ENCODE measurements at regions not wholly inside any gene's neighbourhood (a gene's known extent, or its start where the extent isn't known, plus 50 kb on each side); places are given as distances from the start of the nearest gene placed in this dataset.
A peak's percentile ranks its signal among the peaks of the same experiment; 100 is the strongest.

DNA sequence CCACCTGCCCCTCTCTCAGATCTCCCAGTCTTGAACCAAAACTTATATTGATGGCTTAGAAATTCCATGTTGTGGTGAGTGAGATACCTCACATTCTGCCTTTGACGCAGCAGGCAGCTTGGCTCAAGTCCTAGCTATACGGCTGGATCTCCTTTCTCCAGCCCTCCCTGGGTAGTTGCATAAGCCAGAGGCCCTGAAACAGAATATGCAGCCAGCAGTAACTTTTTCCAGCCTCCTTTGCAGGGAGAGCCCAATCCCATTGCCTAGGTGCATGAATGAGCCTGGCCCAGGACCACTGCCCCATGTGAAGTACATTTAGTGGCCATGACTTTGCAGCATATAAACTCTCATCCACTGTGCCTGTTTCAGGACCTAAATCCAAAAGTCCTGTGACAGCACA lies 202.2 kb upstream of the CDYL start:
- Histone ChIP-seq H3K9ac (ENCODE audit: low read length in 2 of 2) (no peak overlapping the region), H3K4me3 (ENCODE audit: low read length in 2 of 2) (no peak overlapping the region), H3K27me3 (ENCODE audit: control insufficient read depth in 1 of 2, insufficient read depth in 2 of 2, low read length in 2 of 2) (no peaks in the 10 kb centered on the region), H3K4me1 (ENCODE audit: control insufficient read depth, insufficient read depth, low read length) (peaks cover 5% of the 10 kb centered on the region), H3K27ac (ENCODE audit: low read length) (no peak overlapping the region), H3K36me3 (ENCODE audit: control insufficient read depth in 2 of 2, insufficient read depth in 2 of 2, low read length in 2 of 2) (no peaks in the 10 kb centered on the region), H3K9me3 (ENCODE audit: control insufficient read depth in 2 of 2, low read length in 2 of 2) (peaks cover 0 to 5% of the 10 kb centered on the region in 2 donors)

DNA sequence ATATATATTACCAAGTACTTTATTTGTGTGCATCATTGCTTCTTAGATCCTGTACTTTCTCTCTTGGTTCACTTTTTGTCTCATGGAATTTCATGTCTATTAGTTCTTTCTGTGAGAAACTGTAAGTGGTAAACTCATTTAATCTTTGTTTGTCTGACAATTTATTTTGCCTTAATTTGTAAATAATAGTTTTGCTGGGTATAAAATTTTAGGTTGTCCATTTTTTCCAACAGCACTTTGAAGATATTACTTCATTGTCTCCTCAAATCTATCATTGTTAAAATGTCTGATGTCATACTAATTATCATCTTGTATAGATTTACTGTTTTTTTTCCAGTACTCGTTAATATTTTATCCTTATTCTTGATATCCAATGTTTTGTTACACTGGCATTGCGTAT lies 205.2 kb upstream of the CDYL start:
- no peak overlapping the region for H3K9ac ChIP-seq (ENCODE audit: low read length in 2 of 2)
- no peak overlapping the region for H3K4me3 ChIP-seq (ENCODE audit: low read length in 2 of 2)
- H3K36me3 ChIP-seq (ENCODE audit: control insufficient read depth in 2 of 2, insufficient read depth in 2 of 2, low read length in 2 of 2), result no peaks in the 10 kb centered on the region
- no peaks in the 10 kb centered on the region for H3K27me3 ChIP-seq (ENCODE audit: control insufficient read depth in 1 of 2, insufficient read depth in 2 of 2, low read length in 2 of 2)
- peaks cover 0 to 5% of the 10 kb centered on the region in 2 donors for H3K9me3 ChIP-seq (ENCODE audit: control insufficient read depth in 2 of 2, low read length in 2 of 2)
- H3K27ac ChIP-seq (ENCODE audit: low read length), result no peak overlapping the region
- H3K4me1 ChIP-seq (ENCODE audit: control insufficient read depth, insufficient read depth, low read length), result no peaks in the 10 kb centered on the region

DNA sequence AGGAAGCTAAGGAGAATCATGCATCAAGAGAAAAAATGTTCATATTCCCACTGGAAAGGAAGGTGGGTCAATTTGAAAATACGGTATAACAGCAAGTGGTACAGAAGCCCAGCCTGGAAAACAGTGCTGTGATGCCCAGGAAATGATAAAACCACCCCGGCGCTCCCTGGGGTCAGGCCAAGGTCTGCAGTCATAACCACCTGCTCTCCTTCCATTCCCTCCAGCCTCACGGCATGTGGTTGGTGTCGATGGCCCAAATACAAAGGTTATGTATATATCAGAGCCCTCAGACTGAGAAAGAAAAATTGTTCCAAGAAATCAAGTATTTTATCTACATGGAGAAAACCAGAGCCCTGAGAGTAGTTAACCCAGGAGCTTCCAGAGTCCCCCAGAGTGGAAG lies 208.1 kb upstream of the CDYL start:
- Histone ChIP-seq H3K4me1 (ENCODE audit: control insufficient read depth, insufficient read depth, low read length) (peaks cover 10% of the 10 kb centered on the region), H3K9ac (ENCODE audit: low read length in 2 of 2) (no peak overlapping the region), H3K36me3 (ENCODE audit: control insufficient read depth in 2 of 2, insufficient read depth in 2 of 2, low read length in 2 of 2) (no peaks in the 10 kb centered on the region)

DNA sequence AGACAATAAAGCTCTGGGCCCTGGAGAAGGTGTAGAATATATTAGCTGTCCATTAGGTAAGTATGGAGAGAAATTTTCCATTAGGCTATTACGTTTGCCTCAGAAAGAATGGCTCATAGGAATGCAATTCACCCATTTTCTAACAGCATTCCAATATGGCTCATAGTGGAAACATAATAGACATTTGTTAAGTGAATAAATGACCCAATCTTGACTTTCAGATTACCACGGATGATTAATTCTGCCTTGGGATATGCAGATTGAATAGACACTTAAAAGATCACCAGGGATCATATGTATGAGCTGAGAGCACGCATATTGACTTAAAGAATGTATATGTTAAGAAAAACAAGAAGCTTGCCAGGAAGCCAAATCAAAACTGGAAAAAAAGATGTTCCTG lies 209.1 kb upstream of the CDYL start:
- peaks cover 0 to 4% of the 10 kb centered on the region in 2 donors for H3K9me3 ChIP-seq (ENCODE audit: control insufficient read depth in 2 of 2, low read length in 2 of 2)
- H3K4me1 ChIP-seq (ENCODE audit: control insufficient read depth, insufficient read depth, low read length), result peaks cover 10% of the 10 kb centered on the region
- no peaks in the 10 kb centered on the region for H3K36me3 ChIP-seq (ENCODE audit: control insufficient read depth in 2 of 2, insufficient read depth in 2 of 2, low read length in 2 of 2)
- H3K27me3 ChIP-seq (ENCODE audit: control insufficient read depth in 1 of 2, insufficient read depth in 2 of 2, low read length in 2 of 2), result no peaks in the 10 kb centered on the region
- no peak overlapping the region for H3K9ac ChIP-seq (ENCODE audit: low read length in 2 of 2)
- no peak overlapping the region for H3K4me3 ChIP-seq (ENCODE audit: low read length in 2 of 2)
- H3K27ac ChIP-seq (ENCODE audit: low read length), result no peak overlapping the region

More for the DNA sequence above, 208.1 kb upstream of the CDYL start:
- Histone ChIP-seq H3K27ac (ENCODE audit: low read length) (no peak overlapping the region), H3K9me3 (ENCODE audit: control insufficient read depth in 2 of 2, low read length in 2 of 2) (peaks cover 0 to 5% of the 10 kb centered on the region in 2 donors), H3K27me3 (ENCODE audit: control insufficient read depth in 1 of 2, insufficient read depth in 2 of 2, low read length in 2 of 2) (no peaks in the 10 kb centered on the region), H3K4me3 (ENCODE audit: low read length in 2 of 2) (no peak overlapping the region)

DNA sequence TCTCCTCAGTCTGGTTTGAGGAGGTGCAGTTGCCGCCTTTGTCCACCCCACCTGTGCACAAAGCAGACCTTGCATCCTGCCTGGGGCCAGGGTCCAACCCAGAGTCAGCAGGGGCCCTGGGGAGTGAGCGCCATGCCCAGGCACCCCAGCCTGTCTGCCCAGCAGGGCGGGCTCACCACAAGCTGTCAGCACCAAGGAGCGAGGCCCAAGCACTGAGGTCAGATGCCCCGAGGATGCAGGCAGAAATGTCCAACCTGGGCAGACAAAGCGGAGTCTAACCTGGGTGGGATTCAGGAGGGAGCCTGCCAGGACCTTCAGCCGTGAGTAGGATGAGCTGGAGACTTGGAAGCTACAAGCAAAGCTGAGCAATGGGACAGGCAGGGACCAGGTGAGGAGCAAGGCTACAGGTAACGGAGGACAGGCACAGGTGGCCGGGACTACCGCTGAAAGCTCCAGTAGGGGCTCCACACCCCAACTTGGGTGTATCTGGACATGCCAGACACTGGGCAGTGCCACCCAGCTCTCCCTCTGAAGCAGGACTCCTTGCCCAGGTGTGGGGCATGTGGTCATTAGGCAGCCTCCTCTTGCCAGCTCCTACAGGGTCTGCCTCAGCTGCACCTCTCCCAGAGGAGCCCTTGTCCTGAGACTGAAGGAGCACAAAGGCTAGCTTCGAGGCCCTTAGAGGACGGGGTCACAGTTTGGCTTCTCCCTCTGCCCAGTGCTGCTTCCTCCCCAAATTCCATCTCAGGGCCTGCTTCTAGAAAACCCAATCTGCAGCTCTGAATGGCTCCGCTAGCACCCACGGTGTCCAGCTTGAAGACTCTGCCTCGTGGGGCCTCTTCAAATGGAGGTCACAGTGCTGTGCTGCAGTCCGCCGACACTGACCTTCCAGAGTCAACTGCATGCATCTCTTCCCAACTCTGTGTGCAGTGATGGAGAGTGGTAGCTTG lies 210.6 kb upstream of the CDYL start:
- Histone ChIP-seq H3K4me1 (ENCODE audit: control insufficient read depth, insufficient read depth, low read length) (peaks cover 10% of the 10 kb centered on the region), H3K27ac (ENCODE audit: low read length) (peak overlapping the region; percentile 55)

DNA sequence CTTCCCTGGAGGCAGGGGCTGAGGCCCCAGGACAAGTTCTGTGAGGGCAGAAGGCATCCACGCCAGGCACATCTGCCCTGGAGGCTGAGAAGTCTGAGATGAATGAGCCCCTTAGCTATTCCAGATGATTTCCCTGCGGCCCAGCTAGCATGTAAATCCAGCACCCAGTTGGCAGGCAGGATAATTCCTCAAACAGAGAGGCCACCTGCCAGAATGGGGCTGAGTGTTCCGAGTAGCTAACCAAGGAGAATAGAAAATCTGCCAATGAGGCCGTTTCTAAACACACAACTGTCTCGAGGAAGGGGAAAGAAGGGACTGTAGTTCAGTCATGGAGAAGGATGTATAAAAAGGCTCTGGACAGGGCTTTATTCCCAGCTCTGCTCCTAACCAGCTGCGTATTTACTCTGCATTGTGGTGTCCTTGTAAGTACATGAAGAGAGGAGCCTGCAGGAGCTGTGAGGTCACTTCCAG lies 211.4 kb upstream of the CDYL start:
- H3K27ac ChIP-seq (ENCODE audit: low read length), result peak overlapping the region; percentile 55
- H3K36me3 ChIP-seq (ENCODE audit: control insufficient read depth in 2 of 2, insufficient read depth in 2 of 2, low read length in 2 of 2), result no peaks in the 10 kb centered on the region
- no peaks in the 10 kb centered on the region for H3K27me3 ChIP-seq (ENCODE audit: control insufficient read depth in 1 of 2, insufficient read depth in 2 of 2, low read length in 2 of 2)
- no peaks in the 10 kb centered on the region for H3K9me3 ChIP-seq (ENCODE audit: control insufficient read depth in 2 of 2, low read length in 2 of 2)
- no peak overlapping the region for H3K4me3 ChIP-seq (ENCODE audit: low read length in 2 of 2)
- peak overlapping the region; percentile 8 to 36 for H3K9ac ChIP-seq (ENCODE audit: low read length in 2 of 2)
- H3K4me1 ChIP-seq (ENCODE audit: control insufficient read depth, insufficient read depth, low read length), result peaks cover 10% of the 10 kb centered on the region

More for the DNA sequence above, 210.6 kb upstream of the CDYL start:
- Histone ChIP-seq H3K9me3 (ENCODE audit: control insufficient read depth in 2 of 2, low read length in 2 of 2) (no peaks in the 10 kb centered on the region), H3K36me3 (ENCODE audit: control insufficient read depth in 2 of 2, insufficient read depth in 2 of 2, low read length in 2 of 2) (no peaks in the 10 kb centered on the region), H3K4me3 (ENCODE audit: low read length in 2 of 2) (no peak overlapping the region), H3K27me3 (ENCODE audit: control insufficient read depth in 1 of 2, insufficient read depth in 2 of 2, low read length in 2 of 2) (no peaks in the 10 kb centered on the region), H3K9ac (ENCODE audit: low read length in 2 of 2) (no peak overlapping the region)

DNA sequence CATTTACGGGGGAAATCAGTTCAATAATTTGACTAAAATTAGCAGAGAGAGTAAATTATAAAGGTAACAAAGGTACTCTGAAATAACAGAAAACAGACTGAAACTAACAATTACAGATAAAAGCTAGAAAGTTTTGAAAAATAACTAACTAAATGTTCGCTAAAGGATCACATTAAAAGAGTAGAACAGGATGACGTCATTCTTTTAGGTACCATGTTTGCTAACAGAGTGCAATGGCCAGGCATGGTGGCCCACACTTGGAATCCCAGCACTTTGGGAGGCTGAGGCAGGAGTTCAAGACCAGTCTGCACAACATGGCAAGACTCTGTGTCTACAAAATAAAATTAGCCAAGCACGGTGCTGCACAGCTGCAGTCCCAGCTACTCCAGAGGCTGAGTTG lies 212.3 kb upstream of the CDYL start:
- no peak overlapping the region for H3K9ac ChIP-seq (ENCODE audit: low read length in 2 of 2)
- H3K4me1 ChIP-seq (ENCODE audit: control insufficient read depth, insufficient read depth, low read length), result peaks cover 10% of the 10 kb centered on the region
- no peaks in the 10 kb centered on the region for H3K36me3 ChIP-seq (ENCODE audit: control insufficient read depth in 2 of 2, insufficient read depth in 2 of 2, low read length in 2 of 2)
- no peaks in the 10 kb centered on the region for H3K9me3 ChIP-seq (ENCODE audit: control insufficient read depth in 2 of 2, low read length in 2 of 2)
- no peak overlapping the region for H3K27ac ChIP-seq (ENCODE audit: low read length)
- no peaks in the 10 kb centered on the region for H3K27me3 ChIP-seq (ENCODE audit: control insufficient read depth in 1 of 2, insufficient read depth in 2 of 2, low read length in 2 of 2)
- H3K4me3 ChIP-seq (ENCODE audit: low read length in 2 of 2), result no peak overlapping the region

DNA sequence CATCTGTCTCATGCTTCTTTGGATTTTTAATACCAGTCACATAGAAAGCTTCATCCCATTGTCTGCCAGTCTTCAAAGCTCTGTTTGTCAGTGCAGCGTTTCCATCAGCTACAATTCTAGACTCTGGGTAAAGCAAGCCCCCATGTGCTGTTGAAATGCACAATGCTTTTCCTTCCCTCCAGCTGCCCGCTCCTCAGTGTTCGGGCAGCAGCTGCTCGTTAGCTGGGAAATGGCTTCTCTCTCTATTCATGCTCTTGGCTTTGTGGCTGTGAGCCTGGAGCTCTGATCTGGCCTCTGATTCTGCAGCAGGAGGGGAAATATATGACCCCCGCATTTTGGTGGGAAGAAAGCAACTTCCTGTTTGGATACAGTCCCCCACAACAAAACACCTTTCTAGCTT lies 213.0 kb upstream of the CDYL start:
- Histone ChIP-seq H3K9ac (ENCODE audit: low read length in 2 of 2) (no peak overlapping the region), H3K4me3 (ENCODE audit: low read length in 2 of 2) (no peak overlapping the region), H3K27ac (ENCODE audit: low read length) (no peak overlapping the region), H3K9me3 (ENCODE audit: control insufficient read depth in 2 of 2, low read length in 2 of 2) (no peaks in the 10 kb centered on the region), H3K4me1 (ENCODE audit: control insufficient read depth, insufficient read depth, low read length) (peaks cover 10% of the 10 kb centered on the region), H3K27me3 (ENCODE audit: control insufficient read depth in 1 of 2, insufficient read depth in 2 of 2, low read length in 2 of 2) (no peaks in the 10 kb centered on the region), H3K36me3 (ENCODE audit: control insufficient read depth in 2 of 2, insufficient read depth in 2 of 2, low read length in 2 of 2) (no peaks in the 10 kb centered on the region)

DNA sequence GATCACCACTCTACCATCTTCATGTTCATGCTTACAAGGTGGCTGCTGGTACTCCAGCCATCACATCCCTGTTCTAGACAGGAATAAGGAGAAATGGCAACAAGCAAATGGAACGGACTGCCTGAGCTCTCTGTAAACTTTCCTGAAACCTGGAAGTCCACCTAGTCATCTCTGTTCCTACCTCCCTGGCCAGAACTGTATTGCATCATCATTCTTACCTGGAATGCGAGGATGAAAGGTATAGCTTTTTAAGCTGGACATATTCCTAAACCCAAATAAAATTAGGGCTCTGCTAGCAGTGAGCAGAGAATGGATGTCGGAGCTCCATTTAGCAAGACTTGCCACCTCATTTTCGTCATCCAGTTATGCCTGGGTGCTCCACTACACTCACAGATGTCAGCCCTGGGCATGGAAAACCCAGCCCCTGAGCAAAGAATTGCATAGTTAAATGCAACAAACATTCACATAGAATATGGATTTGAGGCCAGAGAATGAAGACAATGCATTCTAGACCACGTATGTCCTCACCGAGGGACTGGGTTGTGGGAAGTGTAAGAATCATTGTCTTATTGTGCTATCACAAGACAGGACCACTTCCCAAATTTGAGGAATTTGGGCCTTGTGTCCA lies 214.3 kb upstream of the CDYL start:
- Histone ChIP-seq H3K9me3 (ENCODE audit: control insufficient read depth in 2 of 2, low read length in 2 of 2) (no peaks in the 10 kb centered on the region), H3K27me3 (ENCODE audit: control insufficient read depth in 1 of 2, insufficient read depth in 2 of 2, low read length in 2 of 2) (no peaks in the 10 kb centered on the region), H3K27ac (ENCODE audit: low read length) (no peak overlapping the region), H3K36me3 (ENCODE audit: control insufficient read depth in 2 of 2, insufficient read depth in 2 of 2, low read length in 2 of 2) (no peaks in the 10 kb centered on the region), H3K4me1 (ENCODE audit: control insufficient read depth, insufficient read depth, low read length) (peaks cover 10% of the 10 kb centered on the region), H3K4me3 (ENCODE audit: low read length in 2 of 2) (no peak overlapping the region), H3K9ac (ENCODE audit: low read length in 2 of 2) (no peak overlapping the region)

DNA sequence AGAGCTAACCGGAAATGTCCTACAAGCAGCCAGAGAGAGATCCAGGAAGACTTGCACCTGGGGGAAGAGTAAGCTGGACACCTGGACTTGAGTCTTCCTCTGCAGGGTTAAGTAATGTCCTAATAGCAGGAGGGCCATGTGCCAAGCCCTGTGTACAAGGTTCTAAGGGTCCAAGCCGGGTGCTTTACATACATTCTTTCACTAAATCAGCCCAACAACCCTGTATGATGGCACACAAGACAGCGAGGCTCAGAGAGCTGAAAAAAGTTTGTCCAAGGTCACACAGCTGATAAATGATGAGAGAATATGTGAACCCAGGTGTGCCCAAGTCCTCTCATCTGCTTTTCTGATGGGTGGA lies 215.1 kb upstream of the CDYL start:
- Histone ChIP-seq H3K27me3 (ENCODE audit: control insufficient read depth in 1 of 2, insufficient read depth in 2 of 2, low read length in 2 of 2) (no peaks in the 10 kb centered on the region), H3K9me3 (ENCODE audit: control insufficient read depth in 2 of 2, low read length in 2 of 2) (no peaks in the 10 kb centered on the region), H3K27ac (ENCODE audit: low read length) (no peak overlapping the region), H3K4me3 (ENCODE audit: low read length in 2 of 2) (no peak overlapping the region), H3K4me1 (ENCODE audit: control insufficient read depth, insufficient read depth, low read length) (peaks cover 10% of the 10 kb centered on the region), H3K9ac (ENCODE audit: low read length in 2 of 2) (no peak overlapping the region), H3K36me3 (ENCODE audit: control insufficient read depth in 2 of 2, insufficient read depth in 2 of 2, low read length in 2 of 2) (no peaks in the 10 kb centered on the region)
